Breast epithelium (tissue), 3 donors: ENCODE measurements at regions not wholly inside any gene's neighbourhood (a gene's known extent, or its start where the extent isn't known, plus 50 kb on each side); places are given as distances from the start of the nearest gene placed in this dataset.

Experiments used
- POLR2A ChIP-seq: fragments of 450-650 bp; IDR thresholded peaks from one replicate; pipeline ENCODE4 v1.6.1; 2016; ENCODE audit warnings: antibody characterized with exemption, mild to moderate bottlenecking, moderate library complexity
- POLR2AphosphoS5 ChIP-seq, 3 donors: sonication (generic); formaldehyde crosslinking; IDR thresholded peaks; one replicate each; pipeline ENCODE4 v1.6.1; 2017; ENCODE audit warnings: antibody characterized with exemption in 3 of 3
- TF ChIP-seq, protein P1 (sequence below), 3 donors: fragments of 450-650 bp; IDR thresholded peaks; one replicate each; pipeline ENCODE4 v1.5.1; 2016 to 2017; ENCODE audit warnings: antibody characterized with exemption in 3 of 3, mild to moderate bottlenecking in 3 of 3, moderate library complexity in 3 of 3

DNA sequence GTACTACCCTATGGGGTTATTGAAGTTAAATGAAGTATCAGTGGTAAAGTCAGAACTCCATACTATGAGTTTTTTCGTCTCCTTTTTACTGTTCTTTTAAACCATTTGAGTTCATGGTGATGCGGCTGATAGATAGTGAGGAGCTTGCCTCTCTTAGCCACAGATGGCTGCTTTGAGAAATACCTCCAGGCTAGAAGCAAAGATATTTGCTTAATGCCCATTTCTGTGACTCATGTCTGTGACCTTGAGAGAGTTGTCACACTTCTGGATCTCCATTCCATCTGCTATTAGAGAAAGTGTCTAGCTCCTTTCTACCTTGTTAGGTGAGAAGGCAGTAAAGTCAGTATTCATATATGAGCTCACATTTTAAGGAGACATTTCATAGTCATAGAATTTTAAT is 89.5 kb upstream of the PLXNA2 start:
- TF ChIP-seq, protein P1, sequence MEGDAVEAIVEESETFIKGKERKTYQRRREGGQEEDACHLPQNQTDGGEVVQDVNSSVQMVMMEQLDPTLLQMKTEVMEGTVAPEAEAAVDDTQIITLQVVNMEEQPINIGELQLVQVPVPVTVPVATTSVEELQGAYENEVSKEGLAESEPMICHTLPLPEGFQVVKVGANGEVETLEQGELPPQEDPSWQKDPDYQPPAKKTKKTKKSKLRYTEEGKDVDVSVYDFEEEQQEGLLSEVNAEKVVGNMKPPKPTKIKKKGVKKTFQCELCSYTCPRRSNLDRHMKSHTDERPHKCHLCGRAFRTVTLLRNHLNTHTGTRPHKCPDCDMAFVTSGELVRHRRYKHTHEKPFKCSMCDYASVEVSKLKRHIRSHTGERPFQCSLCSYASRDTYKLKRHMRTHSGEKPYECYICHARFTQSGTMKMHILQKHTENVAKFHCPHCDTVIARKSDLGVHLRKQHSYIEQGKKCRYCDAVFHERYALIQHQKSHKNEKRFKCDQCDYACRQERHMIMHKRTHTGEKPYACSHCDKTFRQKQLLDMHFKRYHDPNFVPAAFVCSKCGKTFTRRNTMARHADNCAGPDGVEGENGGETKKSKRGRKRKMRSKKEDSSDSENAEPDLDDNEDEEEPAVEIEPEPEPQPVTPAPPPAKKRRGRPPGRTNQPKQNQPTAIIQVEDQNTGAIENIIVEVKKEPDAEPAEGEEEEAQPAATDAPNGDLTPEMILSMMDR (IDR thresholded peaks at IDR 0.05): no peak
- TF ChIP-seq POLR2A (no peak), POLR2AphosphoS5 (IDR thresholded peaks at IDR 0.05) (no peak)
